ENCODE measurements at regions not wholly inside any gene's neighbourhood (a gene's known extent, or its start where the extent isn't known, plus 50 kb on each side); places are given as distances from the start of the nearest gene placed in this dataset.
A peak's percentile ranks its signal among the peaks of the same experiment; 100 is the strongest.

DNA sequence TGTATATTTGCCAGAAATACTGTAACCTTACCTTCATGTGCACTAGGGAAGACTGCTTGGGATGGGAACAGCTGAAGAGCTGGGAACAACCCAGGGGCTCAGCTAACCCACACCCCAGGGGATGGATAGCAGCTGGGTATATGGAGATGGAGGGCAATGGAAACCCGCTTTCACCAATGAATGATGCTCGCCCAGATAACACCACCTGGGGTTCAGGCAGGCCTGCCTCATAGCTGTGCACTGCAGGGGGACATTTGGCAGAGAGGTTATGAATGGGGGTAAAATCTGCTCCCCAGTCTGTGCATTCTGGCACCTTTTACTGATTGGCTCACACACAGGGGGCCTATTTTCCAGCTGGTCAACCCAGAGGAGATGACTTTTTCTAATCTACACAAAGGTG is 170.7 kb downstream of the CHST1 start:
- no peak for DNase-seq
- intact Hi-C loops (cut with DNase I): no loop called here

DNA sequence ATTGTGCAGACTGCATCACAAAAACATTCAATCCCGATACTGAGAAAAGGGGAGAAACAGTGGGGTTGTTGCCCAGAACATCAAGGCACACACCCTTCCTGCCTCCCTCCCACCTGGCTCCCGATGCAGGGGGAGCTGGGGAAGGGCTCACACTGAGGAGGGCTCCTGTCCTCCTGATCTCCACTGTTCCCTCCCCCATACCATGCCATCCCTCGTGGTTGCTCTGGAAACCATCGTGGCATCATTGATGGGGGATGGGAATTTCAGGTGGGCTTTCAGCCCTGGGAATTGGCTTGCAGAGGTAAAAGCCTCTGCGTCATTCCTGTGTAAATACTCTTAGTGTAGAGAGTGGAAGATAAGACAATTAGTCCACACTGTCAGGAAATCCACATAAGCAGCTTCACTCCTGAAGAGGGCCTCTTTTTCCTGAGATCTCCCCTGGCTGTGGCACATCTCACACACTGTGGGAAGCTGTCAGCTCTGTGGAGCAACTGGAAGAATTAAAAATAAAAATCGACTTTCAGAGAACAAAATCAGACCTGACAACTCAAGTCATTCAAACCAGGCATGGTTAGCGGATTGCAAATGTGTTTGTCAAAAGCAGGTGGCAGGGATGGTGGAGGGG is 176.0 kb downstream of the CHST1 start:
- peak in 1 of 7 donors; percentile 15 for DNase-seq
- 55 to 64% (median 58%) methylated on average over 5 to 7 of the region's 7 CpGs for WGBS, 4 donors
- no peak for TF ChIP-seq POLR2A (IDR thresholded peaks at IDR 0.05)
- TF ChIP-seq, protein P1, sequence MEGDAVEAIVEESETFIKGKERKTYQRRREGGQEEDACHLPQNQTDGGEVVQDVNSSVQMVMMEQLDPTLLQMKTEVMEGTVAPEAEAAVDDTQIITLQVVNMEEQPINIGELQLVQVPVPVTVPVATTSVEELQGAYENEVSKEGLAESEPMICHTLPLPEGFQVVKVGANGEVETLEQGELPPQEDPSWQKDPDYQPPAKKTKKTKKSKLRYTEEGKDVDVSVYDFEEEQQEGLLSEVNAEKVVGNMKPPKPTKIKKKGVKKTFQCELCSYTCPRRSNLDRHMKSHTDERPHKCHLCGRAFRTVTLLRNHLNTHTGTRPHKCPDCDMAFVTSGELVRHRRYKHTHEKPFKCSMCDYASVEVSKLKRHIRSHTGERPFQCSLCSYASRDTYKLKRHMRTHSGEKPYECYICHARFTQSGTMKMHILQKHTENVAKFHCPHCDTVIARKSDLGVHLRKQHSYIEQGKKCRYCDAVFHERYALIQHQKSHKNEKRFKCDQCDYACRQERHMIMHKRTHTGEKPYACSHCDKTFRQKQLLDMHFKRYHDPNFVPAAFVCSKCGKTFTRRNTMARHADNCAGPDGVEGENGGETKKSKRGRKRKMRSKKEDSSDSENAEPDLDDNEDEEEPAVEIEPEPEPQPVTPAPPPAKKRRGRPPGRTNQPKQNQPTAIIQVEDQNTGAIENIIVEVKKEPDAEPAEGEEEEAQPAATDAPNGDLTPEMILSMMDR (IDR thresholded peaks at IDR 0.05): no peak
- no peaks in the 10 kb centered on the region for H3K9me3 ChIP-seq (replicated peaks in 1 of 3)
- H3K27ac ChIP-seq: no peak overlapping the region
- H3K27me3 ChIP-seq: no peaks in the 10 kb centered on the region
- peaks cover 0 to 7% of the 10 kb centered on the region in 2 donors for H3K4me1 ChIP-seq (replicated peaks in 1 of 2)
- no peaks in the 10 kb centered on the region for H3K36me3 ChIP-seq (replicated peaks in 1 of 2)
- intact Hi-C loops (cut with DNase I): no loop called here
- H3K4me3 ChIP-seq: no peak overlapping the region

More for the DNA sequence above, 170.7 kb downstream of the CHST1 start:
- TF ChIP-seq POLR2A (IDR thresholded peaks at IDR 0.05): no peak
- TF ChIP-seq, protein P1 (IDR thresholded peaks at IDR 0.05): no peak
- Histone ChIP-seq H3K36me3 (replicated peaks in 1 of 2) (no peaks in the 10 kb centered on the region), H3K4me1 (replicated peaks in 1 of 2) (no peaks in the 10 kb centered on the region), H3K27ac (no peak overlapping the region), H3K27me3 (no peaks in the 10 kb centered on the region), H3K9me3 (replicated peaks in 1 of 3) (no peaks in the 10 kb centered on the region), H3K4me3 (no peak overlapping the region)
- WGBS, 4 donors: 79 to 95% (median 88%) methylated on average over 2 of the region's 2 CpGs; no CpG with 5 or more reads in 1 of the 4 donors

DNA sequence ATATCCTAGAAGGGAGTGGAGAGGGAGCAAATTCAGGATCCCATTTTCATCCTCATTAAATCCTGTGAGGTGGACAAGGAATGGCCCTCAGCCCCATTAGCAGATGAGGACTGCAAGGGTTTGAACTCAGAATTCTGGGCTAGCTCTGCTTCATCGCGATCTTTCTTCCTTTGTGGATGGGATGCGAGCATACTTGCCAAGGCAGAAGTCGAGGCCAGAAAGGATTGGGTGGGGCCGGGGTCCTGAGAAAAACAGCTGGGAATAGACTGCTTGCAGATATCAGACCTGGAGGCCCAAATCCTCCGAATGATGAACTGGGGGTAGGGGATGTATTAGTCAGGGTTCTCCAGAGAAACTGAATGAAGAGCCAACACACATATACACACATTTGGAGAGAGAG is 179.0 kb downstream of the CHST1 start:
- H3K4me1 ChIP-seq (replicated peaks in 1 of 2): peaks cover 0 to 7% of the 10 kb centered on the region in 2 donors
- intact Hi-C loops (cut with DNase I): no loop called here
- TF ChIP-seq POLR2A (IDR thresholded peaks at IDR 0.05): no peak
- TF ChIP-seq, protein P1 (IDR thresholded peaks at IDR 0.05): no peak
- no peaks in the 10 kb centered on the region for H3K27me3 ChIP-seq
- H3K27ac ChIP-seq: no peak overlapping the region
- no peaks in the 10 kb centered on the region for H3K36me3 ChIP-seq (replicated peaks in 1 of 2)
- WGBS, 4 donors: 88 to 93% (median 91%) methylated on average over 6 of the region's 6 CpGs
- no peaks in the 10 kb centered on the region for H3K9me3 ChIP-seq (replicated peaks in 1 of 3)
- no peak for DNase-seq
- no peak overlapping the region for H3K4me3 ChIP-seq

DNA sequence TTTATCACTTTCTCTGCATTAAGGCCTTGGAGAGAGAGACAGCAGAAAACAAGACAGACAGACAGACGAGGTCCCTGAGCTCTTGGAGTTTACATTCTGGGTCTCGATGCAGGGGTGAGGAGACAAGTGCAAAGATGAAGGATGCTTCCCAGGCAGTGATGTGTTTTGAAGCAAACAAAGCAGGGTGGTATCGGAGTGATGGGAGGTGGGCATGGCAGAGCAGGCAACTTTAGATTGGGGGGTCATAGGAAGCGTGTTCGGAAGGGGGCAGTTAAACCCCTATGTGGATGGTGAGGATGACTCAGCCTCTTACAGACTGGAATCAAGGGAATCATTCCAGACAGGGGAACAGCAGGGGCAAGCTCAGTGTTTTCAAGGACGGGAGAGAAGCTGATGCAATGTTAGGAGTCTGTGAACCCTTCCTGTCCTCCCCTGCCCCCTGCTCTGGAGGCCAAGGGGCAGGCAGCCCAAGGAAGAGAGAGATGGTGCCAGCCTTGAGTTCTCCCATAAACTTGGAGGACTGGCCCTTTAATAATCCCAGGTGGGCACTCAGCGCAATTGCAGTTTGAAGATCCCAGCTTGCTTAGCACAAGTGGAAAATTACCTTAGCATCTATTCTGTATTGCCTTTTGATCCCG is 180.2 kb downstream of the CHST1 start:
- WGBS, 4 donors: 48 to 64% (median 58%) methylated on average over 8 of the region's 8 CpGs
- DNase-seq: peak in 3 of 7 donors; percentile 15 to 23 (median 18)
- no peak overlapping the region for H3K27ac ChIP-seq
- H3K4me1 ChIP-seq (replicated peaks in 1 of 2): peaks cover 0 to 7% of the 10 kb centered on the region in 2 donors
- H3K4me3 ChIP-seq: no peak overlapping the region
- no peaks in the 10 kb centered on the region for H3K27me3 ChIP-seq
- TF ChIP-seq POLR2A (IDR thresholded peaks at IDR 0.05): no peak
- TF ChIP-seq, protein P1 (IDR thresholded peaks at IDR 0.05): no peak
- no peaks in the 10 kb centered on the region for H3K9me3 ChIP-seq (replicated peaks in 1 of 3)
- H3K36me3 ChIP-seq (replicated peaks in 1 of 2): no peaks in the 10 kb centered on the region
- intact Hi-C loops (cut with DNase I): no loop called here
